Uterus (tissue), 3 donors: ENCODE measurements at regions not wholly inside any gene's neighbourhood (a gene's known extent, or its start where the extent isn't known, plus 50 kb on each side); places are given as distances from the start of the nearest gene placed in this dataset.

Experiments used
- DNase-seq, 2 donors: peaks; one replicate each; pipeline ENCODE4 v3.0.0-alpha.2; 2019 to 2020
- H3K27ac ChIP-seq, 2 donors: fragments of 200-600 bp; sonication (generic); 1 replicate in 1 of 2; 2 replicates in 1 of 2; pipeline ENCODE4 v1.5.1; 2016 to 2018
- H3K27me3 ChIP-seq, 2 donors: fragments of 200-600 bp; sonication (generic); one replicate each; pipeline ENCODE4 v1.5.1; 2018 to 2019; ENCODE audit warnings: control low read depth in 1 of 2
- H3K36me3 ChIP-seq, 2 donors: fragments of 200-600 bp; sonication (generic); one replicate each; pipeline ENCODE4 v1.5.1; 2019; ENCODE audit warnings: control low read depth in 1 of 2
- H3K4me1 ChIP-seq, 2 donors: fragments of 200-600 bp; sonication (generic); one replicate each; pipeline ENCODE4 v1.5.1; 2018 to 2019; ENCODE audit warnings: control low read depth in 1 of 2
- H3K4me3 ChIP-seq, 2 donors: fragments of 200-600 bp; sonication (generic); 1 replicate in 1 of 2; 2 replicates in 1 of 2; pipeline ENCODE4 v1.5.1; 2018 to 2019; ENCODE audit warnings: mild to moderate bottlenecking in 1 of 2
- H3K9me3 ChIP-seq, 2 donors: fragments of 200-600 bp; sonication (generic); one replicate each; pipeline ENCODE4 v1.5.1; 2019; ENCODE audit warnings: control low read depth in 1 of 2
- POLR2A ChIP-seq, 2 donors: fragments of 450-650 bp; IDR thresholded peaks; one replicate each; pipeline ENCODE4 v1.6.1; 2016; ENCODE audit warnings: antibody characterized with exemption in 2 of 2, mild to moderate bottlenecking in 1 of 2, moderate library complexity in 1 of 2
- intact Hi-C: fragments of 100-400 bp; cut with DNase I; formaldehyde crosslinking; loops from one replicate; pipeline ENCODE4 v1.15.1; 2023; ENCODE audit warnings: low total_unique reads
- TF ChIP-seq, protein P1 (sequence below), 4 experiments: fragments of 200-600 bp in 2 of 4; fragments of 450-650 bp in 2 of 4; sonication (generic) in 2 of 4; IDR thresholded peaks; one replicate each; pipeline ENCODE4 v1.5.1; 2016 to 2019; ENCODE audit warnings: antibody characterized with exemption in 4 of 4, mild to moderate bottlenecking in 2 of 4, moderate library complexity in 1 of 4
- donor health status: DM: yes; HTN: yes; CAD: no.

DNA sequence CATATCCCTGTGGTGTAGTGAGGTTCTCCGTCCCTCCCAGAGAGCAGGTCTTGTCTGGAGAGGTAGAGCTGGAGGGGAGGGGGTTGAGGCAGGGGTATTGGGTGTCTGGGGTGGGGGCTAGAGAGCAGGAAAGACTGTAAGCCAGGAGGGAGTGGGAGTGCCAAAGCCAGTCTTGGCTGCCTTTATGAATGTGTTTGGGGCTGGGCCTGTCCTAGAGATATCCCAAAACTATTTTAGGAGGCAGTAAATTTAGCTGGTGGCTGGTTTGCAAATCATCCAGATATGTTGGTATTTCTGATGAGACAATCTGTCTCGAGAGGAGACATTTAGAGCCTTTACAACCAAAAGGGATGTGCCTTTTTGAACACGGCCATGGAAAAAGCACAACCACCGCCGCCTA is 166.6 kb downstream of the TLE3 start:
- H3K27me3 ChIP-seq: no peaks in the 10 kb centered on the region
- no peaks in the 10 kb centered on the region for H3K9me3 ChIP-seq
- no peaks in the 10 kb centered on the region for H3K4me1 ChIP-seq
- no peak overlapping the region for H3K4me3 ChIP-seq
- DNase-seq: no peak
- TF ChIP-seq POLR2A (IDR thresholded peaks at IDR 0.05): no peak
- TF ChIP-seq, protein P1, sequence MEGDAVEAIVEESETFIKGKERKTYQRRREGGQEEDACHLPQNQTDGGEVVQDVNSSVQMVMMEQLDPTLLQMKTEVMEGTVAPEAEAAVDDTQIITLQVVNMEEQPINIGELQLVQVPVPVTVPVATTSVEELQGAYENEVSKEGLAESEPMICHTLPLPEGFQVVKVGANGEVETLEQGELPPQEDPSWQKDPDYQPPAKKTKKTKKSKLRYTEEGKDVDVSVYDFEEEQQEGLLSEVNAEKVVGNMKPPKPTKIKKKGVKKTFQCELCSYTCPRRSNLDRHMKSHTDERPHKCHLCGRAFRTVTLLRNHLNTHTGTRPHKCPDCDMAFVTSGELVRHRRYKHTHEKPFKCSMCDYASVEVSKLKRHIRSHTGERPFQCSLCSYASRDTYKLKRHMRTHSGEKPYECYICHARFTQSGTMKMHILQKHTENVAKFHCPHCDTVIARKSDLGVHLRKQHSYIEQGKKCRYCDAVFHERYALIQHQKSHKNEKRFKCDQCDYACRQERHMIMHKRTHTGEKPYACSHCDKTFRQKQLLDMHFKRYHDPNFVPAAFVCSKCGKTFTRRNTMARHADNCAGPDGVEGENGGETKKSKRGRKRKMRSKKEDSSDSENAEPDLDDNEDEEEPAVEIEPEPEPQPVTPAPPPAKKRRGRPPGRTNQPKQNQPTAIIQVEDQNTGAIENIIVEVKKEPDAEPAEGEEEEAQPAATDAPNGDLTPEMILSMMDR (IDR thresholded peaks at IDR 0.05): no peak
- intact Hi-C loops: no loop called here
- H3K36me3 ChIP-seq: no peaks in the 10 kb centered on the region
- H3K27ac ChIP-seq: no peak overlapping the region

DNA sequence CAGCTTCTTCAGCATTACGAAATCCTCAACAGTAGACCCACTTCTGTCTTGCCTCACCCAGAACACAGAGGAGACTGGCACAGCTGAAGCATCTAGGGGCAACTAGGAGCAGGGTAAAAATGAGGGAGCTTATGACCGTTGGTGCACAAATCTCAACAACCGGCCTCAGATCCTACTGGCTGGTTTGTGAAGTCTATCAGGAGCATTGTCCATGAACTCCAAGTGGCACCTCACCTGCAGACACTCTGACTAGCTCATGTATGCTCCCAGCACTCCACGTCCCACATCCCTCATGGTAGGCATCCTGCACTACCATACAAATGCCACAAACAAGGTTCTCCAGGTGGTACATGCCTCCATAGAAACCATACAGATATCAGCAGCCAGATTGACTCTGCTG is 163.1 kb downstream of the TLE3 start:
- H3K27me3 ChIP-seq: no peaks in the 10 kb centered on the region
- DNase-seq: no peak
- no peaks in the 10 kb centered on the region for H3K9me3 ChIP-seq
- intact Hi-C loops: no loop called here
- TF ChIP-seq, protein P1 (IDR thresholded peaks at IDR 0.05): no peak
- TF ChIP-seq POLR2A (IDR thresholded peaks at IDR 0.05): no peak
- no peaks in the 10 kb centered on the region for H3K36me3 ChIP-seq
- H3K4me1 ChIP-seq: no peaks in the 10 kb centered on the region
- no peak overlapping the region for H3K27ac ChIP-seq
- no peak overlapping the region for H3K4me3 ChIP-seq

DNA sequence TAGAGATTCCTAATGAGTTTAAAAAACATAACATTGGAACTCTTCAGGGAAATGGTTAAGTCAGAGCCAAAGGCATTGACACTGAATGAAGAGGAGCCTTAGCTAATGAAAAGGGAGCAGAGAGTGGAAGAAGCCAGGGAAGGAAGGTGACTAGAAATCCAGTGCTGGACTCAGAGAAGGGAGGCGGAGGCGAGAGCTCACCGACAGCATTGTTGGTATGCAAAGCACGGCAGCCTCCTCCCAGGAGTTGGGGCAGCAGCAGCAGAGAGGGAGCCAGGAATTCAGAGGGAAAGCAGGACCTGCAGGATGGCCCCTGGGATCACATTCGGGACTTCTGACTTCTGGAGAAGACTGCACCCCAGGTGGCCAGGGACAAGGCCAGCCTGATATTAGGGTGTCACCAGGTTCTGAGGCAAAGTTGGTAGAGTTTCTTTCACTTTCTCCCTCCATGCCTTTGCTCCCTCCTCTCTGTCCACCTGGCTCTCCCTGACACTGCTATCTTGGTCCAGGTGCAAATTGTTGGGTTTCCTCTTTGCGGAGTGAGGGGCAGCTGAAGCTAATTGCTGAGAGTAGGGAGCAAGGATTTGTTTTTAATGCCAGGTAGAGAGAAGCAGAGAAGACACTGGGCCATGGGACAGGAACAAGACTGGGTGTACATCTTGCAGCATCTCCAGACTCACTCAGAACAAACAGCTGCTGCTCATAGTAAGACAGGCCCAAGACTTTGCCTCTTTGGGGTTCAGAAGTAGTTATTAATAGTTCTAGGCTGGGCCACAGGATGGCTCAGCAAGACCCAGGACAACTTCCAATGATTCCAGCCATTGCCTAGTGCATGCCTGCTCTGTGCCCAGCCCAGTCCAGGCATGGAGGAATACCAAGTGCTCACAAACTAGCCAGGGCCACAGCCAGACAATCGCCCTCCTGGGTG is 157.9 kb downstream of the TLE3 start:
- no peaks in the 10 kb centered on the region for H3K9me3 ChIP-seq

DNA sequence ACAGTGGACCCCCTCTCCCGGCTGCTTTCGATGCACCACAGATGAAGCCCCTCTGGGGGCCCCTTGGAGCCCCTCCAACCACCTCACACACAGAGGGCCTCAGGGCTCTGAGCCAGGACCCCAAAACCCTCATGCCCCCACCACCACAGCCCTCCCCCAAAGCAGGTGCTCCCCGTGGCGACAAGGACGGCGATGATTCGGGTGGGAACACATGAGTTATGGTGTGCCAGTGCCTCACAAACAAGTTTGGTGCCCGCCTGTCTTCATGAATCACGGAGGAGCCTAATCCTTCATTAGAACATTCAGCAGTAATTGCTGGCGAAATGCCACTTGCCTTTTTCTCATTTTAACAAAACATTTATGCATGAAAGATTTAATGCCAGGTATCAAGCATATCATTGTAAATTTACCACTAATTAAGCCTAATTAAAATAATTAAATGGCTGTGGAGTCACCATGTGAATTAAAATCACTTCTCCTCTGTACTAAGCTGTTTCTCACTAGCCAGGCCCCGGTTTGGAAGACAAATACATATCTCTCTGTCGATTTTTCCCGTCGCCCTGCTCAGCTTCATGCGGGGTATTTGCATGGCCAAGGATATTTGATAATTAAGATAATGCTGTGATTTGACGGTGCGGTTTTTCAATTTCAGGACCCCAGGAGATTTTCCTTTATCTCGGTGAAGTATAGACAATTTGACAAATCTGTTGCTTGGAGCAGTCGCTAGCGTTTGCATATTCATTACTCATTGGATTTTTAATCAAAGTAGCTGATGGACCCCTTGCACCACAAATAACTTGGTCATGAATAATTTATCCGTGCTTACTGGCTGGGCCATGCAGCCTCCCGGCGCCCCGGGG is 157.0 kb downstream of the TLE3 start:
- TF ChIP-seq, protein P1 (IDR thresholded peaks at IDR 0.05): no peak
- H3K27ac ChIP-seq: no peak overlapping the region
- intact Hi-C loops: no loop called here
- H3K9me3 ChIP-seq: no peaks in the 10 kb centered on the region
- H3K4me3 ChIP-seq: no peak overlapping the region
- no peaks in the 10 kb centered on the region for H3K36me3 ChIP-seq
- no peaks in the 10 kb centered on the region for H3K4me1 ChIP-seq
- H3K27me3 ChIP-seq: no peaks in the 10 kb centered on the region
- no peak for DNase-seq

More for the DNA sequence above, 157.9 kb downstream of the TLE3 start:
- DNase-seq: no peak
- Histone ChIP-seq H3K27ac (no peak overlapping the region), H3K36me3 (no peaks in the 10 kb centered on the region), H3K4me1 (no peaks in the 10 kb centered on the region), H3K27me3 (no peaks in the 10 kb centered on the region), H3K4me3 (no peak overlapping the region)
- intact Hi-C loops: no loop called here
- no peak for TF ChIP-seq POLR2A (IDR thresholded peaks at IDR 0.05)
- TF ChIP-seq, protein P1 (IDR thresholded peaks at IDR 0.05): no peak

DNA sequence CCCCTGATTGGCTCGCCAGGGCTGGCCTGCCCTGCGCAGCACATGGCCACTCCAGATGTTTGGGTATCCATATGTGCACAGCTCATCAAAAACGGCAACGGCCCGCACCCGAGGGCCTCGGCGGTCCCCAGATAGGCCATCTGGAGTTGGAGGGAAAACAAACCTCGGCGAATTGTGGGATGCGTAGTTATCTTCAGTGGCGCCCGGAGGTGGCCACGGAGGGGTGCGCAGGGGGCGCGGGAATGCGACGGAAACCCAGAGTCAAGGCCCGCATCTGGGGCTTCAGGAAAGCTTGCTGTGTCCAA is 156.5 kb downstream of the TLE3 start:
- no peaks in the 10 kb centered on the region for H3K36me3 ChIP-seq
- H3K27me3 ChIP-seq: no peaks in the 10 kb centered on the region
- no peaks in the 10 kb centered on the region for H3K4me1 ChIP-seq
- no peaks in the 10 kb centered on the region for H3K9me3 ChIP-seq
- intact Hi-C loops: no loop called here
- TF ChIP-seq POLR2A (IDR thresholded peaks at IDR 0.05): no peak
- TF ChIP-seq, protein P1 (IDR thresholded peaks at IDR 0.05): no peak
- no peak for DNase-seq
- H3K4me3 ChIP-seq: no peak overlapping the region
- H3K27ac ChIP-seq: no peak overlapping the region
